Natural killer cell (primary cell): ENCODE measurements at regions not wholly inside any gene's neighbourhood (a gene's known extent, or its start where the extent isn't known, plus 50 kb on each side); places are given as distances from the start of the nearest gene placed in this dataset.

Experiments used
- ATAC-seq, 3 donors: fragments of 150-1000 bp in 2 of 3; fragments of 200-7000 bp in 1 of 3; cut with Tn5 transposase; 1 replicate in 1 of 3; 2 replicates in 2 of 3; pipeline ENCODE4 v1.10.0; 2021; ENCODE audit warnings: mild to moderate bottlenecking in 2 of 3, moderate library complexity in 2 of 3
- DNase-seq, 2 donors: peaks; one replicate each; pipeline versions ENCODE4 v3.0.0 to v3.0.0-alpha.2; 2013 to 2021; ENCODE audit warnings: mixed read lengths in 1 of 2
- H3K27ac ChIP-seq: one replicate; pipeline ENCODE4 v1.5.1; 2013; ENCODE audit warnings: mild to moderate bottlenecking, low read length
- H3K27me3 ChIP-seq: one replicate; pipeline ENCODE4 v1.6.1; 2013; ENCODE audit warnings: low read length; ENCODE audit not compliant: control insufficient read depth, insufficient read depth
- H3K36me3 ChIP-seq: one replicate; pipeline ENCODE4 v1.6.1; 2013; ENCODE audit warnings: low read length; ENCODE audit not compliant: control insufficient read depth, insufficient read depth
- H3K4me1 ChIP-seq: one replicate; pipeline ENCODE4 v1.6.1; 2013; ENCODE audit warnings: low read length; ENCODE audit not compliant: control insufficient read depth, insufficient read depth
- H3K4me3 ChIP-seq: one replicate; pipeline ENCODE4 v1.5.1; 2013; ENCODE audit warnings: low read length
- H3K9me3 ChIP-seq: one replicate; pipeline ENCODE4 v1.6.1; 2013; ENCODE audit warnings: low read length; ENCODE audit not compliant: control insufficient read depth, insufficient read depth
- H3K27ac Mint-ChIP-seq, 2 donors: one replicate each; pipeline ENCODE4 v1.8.0; 2022; ENCODE audit warnings: mild to moderate bottlenecking in 2 of 2, mixed read lengths in 2 of 2, moderate library complexity in 1 of 2
- H3K27me3 Mint-ChIP-seq, 2 donors: one replicate each; pipeline ENCODE4 v1.8.0; 2022; ENCODE audit warnings: low read depth in 2 of 2, mixed read lengths in 2 of 2
- H3K36me3 Mint-ChIP-seq: one replicate; pipeline ENCODE4 v1.8.0; 2022; ENCODE audit warnings: mixed read lengths
- H3K4me1 Mint-ChIP-seq, 2 donors: one replicate each; pipeline ENCODE4 v1.8.0; 2022; ENCODE audit warnings: mixed read lengths in 2 of 2
- H3K4me3 Mint-ChIP-seq: one replicate; pipeline ENCODE4 v1.8.0; 2022; ENCODE audit warnings: mild to moderate bottlenecking, moderate library complexity, mixed read lengths
- H3K9me3 Mint-ChIP-seq, 2 donors: one replicate each; pipeline ENCODE4 v1.8.0; 2022; ENCODE audit warnings: mixed read lengths in 2 of 2
- CTCF ChIP-seq: fragments of 200-600 bp; IDR thresholded peaks from one replicate; pipeline ENCODE4 v1.8.0; 2022; ENCODE audit warnings: antibody characterized with exemption
- WGBS: methylation state at CpG from one replicate; pipeline ENCODE4 v1.1.7; 2013; ENCODE audit warnings: missing lambda C conversion rate; ENCODE audit not compliant: insufficient coverage; 5-methylcytosine and 5-hydroxymethylcytosine counted together
- intact Hi-C: fragments of 100-400 bp; cut with micrococcal nuclease; formaldehyde crosslinking; loops from one replicate; pipeline ENCODE4 v1.14.2; 2022

DNA sequence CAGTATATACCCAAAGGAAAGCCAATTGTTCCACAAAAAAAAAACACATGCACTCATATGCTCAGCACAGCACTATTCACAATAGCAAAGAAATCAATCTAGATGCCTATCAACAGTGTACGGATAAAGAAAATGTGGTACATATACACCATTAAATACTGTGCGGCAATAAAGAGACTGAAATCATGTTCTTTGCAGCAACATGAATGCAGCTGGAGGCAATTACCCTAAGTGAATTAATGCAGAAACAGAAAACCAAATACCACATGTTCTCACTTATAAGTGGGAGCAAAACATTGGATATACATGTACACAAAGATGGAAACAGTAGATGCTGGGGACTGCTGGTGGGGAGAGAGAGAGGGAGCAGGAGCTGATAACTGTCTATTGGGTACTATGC lies 124.2 kb upstream of the AADACL2 start:
- no peaks in the 10 kb centered on the region for H3K36me3 Mint-ChIP-seq
- ATAC-seq, result no peak
- H3K4me1 Mint-ChIP-seq, result no peaks in the 10 kb centered on the region
- Histone ChIP-seq H3K36me3 (no peaks in the 10 kb centered on the region), H3K4me3 (no peak overlapping the region), H3K9me3 (no peaks in the 10 kb centered on the region), H3K4me1 (no peaks in the 10 kb centered on the region), H3K27ac (no peak overlapping the region), H3K27me3 (no peaks in the 10 kb centered on the region)
- peaks cover 0 to 8% of the 10 kb centered on the region in 2 donors for H3K27me3 Mint-ChIP-seq
- intact Hi-C loops, result no loop called here
- H3K27ac Mint-ChIP-seq, result no peak overlapping the region
- no peak overlapping the region for H3K4me3 Mint-ChIP-seq
- WGBS, result 92% methylated on average over 2 of the region's 2 CpGs
- TF ChIP-seq CTCF, result no peak
- no peak for DNase-seq
- H3K9me3 Mint-ChIP-seq, result peaks cover 0 to 3% of the 10 kb centered on the region in 2 donors

DNA sequence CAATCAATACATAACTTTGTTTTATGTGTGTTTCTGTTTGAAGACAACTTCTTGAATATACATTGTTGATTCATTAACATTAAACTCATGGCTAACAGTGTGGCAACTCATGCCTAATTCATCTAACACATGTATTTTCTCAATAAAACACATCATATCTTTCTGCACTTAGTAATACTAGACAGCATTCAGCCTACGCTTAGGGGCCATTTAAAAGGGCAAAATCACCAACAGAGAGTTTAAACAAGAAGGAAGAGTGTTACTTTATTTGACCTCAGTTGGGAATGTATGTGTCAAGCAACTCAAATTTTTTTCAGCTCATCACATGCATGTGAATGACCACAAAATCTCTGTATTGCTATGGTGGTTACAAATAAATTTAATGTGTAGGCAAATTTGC lies 128.8 kb upstream of the AADACL2 start:
- no peak overlapping the region for H3K4me3 ChIP-seq
- Mint-ChIP-seq H3K4me3 (no peak overlapping the region), H3K27me3 (peaks cover 0 to 8% of the 10 kb centered on the region in 2 donors), H3K4me1 (no peaks in the 10 kb centered on the region), H3K9me3 (peaks cover 0 to under 1% of the 10 kb centered on the region in 2 donors), H3K36me3 (no peaks in the 10 kb centered on the region), H3K27ac (no peak overlapping the region)
- DNase-seq, result no peak
- H3K36me3 ChIP-seq, result no peaks in the 10 kb centered on the region
- no peak overlapping the region for H3K27ac ChIP-seq
- H3K27me3 ChIP-seq, result no peaks in the 10 kb centered on the region
- no CpG with 5 or more reads among the region's 1 CpG for WGBS
- no peak for ATAC-seq
- no peak for TF ChIP-seq CTCF
- intact Hi-C loops, result no loop called here
- H3K9me3 ChIP-seq, result no peaks in the 10 kb centered on the region
- no peaks in the 10 kb centered on the region for H3K4me1 ChIP-seq

- DNase-seq, result no peak
- no peak overlapping the region for H3K4me3 Mint-ChIP-seq
- intact Hi-C loops, result no loop called here
Measured at GRCh38 chr3:151600783-151601182, 132.9 kb upstream of the AADACL2 start.

More at GRCh38 chr3:151600783-151601182, 132.9 kb upstream of the AADACL2 start:
- Histone ChIP-seq H3K27me3 (no peaks in the 10 kb centered on the region), H3K27ac (no peak overlapping the region), H3K9me3 (no peaks in the 10 kb centered on the region), H3K36me3 (no peaks in the 10 kb centered on the region), H3K4me3 (no peak overlapping the region), H3K4me1 (no peaks in the 10 kb centered on the region)
- H3K36me3 Mint-ChIP-seq, result no peaks in the 10 kb centered on the region
- no peaks in the 10 kb centered on the region for H3K27me3 Mint-ChIP-seq
- H3K27ac Mint-ChIP-seq, result no peak overlapping the region
- no peaks in the 10 kb centered on the region for H3K4me1 Mint-ChIP-seq
- TF ChIP-seq CTCF, result no peak
- no peaks in the 10 kb centered on the region for H3K9me3 Mint-ChIP-seq
- ATAC-seq, result no peak
